ENCODE measurements at regions not wholly inside any gene's neighbourhood (a gene's known extent, or its start where the extent isn't known, plus 50 kb on each side); places are given as distances from the start of the nearest gene placed in this dataset.

DNA sequence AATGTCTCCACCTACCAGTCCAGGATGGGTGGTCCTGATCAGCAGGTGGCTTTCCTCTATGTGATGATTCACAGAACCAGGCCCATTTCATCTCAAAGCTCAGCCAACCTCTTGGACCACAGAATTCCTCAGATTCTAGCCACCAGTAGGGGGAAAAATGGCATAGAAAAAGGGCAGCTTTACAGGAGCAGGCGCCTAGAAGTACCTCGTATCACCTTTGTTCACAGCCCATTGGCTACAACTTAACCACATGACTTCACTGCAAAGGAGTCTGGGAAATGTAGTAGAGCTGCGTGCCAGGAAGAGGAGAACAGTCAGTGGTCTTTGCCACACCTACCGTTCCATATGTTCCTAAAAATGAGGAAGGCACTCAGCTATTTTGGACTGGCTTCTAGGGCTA lies 62.8 kb upstream of the DTNA start:
- no peak for DNase-seq

DNA sequence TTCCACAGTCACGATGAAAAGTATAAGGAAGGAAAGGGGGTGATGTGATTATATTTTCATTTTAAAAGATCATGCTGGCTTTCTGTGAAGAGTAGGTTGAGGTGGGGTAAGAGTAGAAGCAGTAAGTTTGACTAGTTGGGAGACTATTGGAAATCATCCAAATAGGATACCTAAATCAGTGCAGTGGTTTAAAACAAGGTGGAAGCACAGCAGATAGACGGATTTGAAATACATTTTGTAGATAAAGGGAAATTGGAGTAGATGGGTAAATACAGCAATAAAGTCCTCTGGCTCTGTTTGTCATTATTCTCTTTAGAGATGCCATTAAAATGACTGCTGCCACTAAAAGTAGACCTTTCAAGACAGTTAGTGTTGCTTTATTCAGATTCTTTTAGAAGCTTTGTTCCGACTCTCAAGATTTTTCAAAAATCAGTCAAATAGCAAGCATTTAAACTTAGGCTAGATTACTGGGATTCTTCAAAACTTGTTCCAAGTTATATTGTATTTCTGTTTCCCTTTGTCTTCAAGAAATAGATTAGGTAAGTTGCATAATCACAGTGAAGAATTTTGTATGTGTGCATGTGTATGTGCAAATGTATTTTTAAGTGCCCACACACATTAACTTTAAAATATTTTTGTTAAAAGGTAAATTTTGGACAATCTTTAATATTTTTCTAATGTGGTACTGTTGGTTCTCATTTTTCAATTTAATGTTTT lies 61.7 kb upstream of the DTNA start:
- DNase-seq, result no peak

DNA sequence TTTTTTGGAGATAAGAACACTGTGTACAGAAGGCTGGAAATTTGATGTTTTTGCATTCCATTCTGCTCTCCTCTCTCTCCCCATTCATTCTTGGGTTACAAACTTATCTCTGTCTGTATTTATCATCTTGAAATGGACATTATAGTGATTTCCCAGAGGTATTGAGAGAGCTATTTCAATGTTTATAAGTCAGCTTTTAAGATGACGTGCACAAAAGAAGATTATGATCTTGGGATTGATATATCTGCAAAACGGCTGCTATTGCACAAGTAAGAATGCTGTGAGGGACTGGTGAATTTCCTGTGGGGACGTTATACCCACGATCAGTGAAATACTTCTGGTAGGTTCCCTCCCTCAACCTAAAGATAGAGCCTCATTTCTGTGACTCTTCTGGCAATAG lies 61.0 kb upstream of the DTNA start:
- DNase-seq, result no peak

DNA sequence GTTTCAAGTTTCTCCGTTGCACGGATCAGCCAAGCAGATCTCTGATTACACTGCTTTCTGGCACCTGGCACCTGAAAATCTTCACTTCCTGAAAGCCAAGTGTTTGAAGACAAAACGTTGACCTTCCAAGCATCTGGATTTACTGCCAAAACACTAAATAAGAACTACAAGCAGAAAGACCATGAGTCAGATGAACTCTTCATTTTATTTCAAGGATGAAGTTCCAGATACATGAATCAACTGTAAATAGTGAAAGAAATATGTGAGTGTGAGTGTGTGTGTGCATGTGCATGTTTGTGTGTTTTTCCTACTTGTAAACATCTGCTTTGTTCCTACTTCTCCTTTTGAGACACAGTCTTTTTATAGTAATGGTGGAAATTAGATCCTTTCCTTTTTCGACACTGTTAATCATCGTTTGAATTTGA lies 60.0 kb upstream of the DTNA start:
- DNase-seq, result no peak

DNA sequence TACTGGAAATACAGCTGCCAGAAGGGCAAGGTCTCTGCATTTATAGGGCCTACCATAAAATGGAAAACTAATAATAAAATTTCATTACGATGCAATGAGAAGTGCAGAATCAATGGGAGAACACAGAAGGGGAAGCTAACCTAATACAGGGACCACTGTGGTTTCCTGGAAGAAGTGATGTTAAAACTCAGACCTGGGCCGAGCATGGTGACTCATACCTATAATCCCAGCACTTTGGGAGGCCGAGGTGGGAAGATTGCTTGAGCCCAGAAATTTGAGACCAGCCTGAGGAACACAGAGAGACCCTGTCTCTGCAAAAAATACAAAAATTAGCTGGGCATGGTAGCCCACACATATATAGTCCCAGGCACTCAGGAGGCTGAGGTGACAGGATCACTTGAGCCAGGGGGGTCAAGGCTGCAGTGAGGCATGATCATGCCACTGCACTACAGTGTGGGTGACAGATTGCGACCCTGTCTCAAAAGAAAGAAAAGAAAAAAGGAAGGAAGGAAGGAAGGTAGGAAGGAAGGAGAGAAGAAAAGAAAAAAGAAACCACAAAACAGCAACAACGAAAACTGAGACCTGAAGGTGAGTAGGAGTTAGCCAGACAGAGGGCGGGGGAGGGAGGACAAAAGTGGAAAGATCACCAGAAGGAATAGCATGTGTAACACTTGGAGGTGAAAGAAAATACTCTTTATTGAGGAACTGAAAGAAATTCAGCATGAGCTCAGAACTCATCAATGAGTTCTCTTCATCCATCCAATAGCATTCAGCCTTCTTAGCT lies 58.3 kb upstream of the DTNA start:
- DNase-seq, result no peak

DNA sequence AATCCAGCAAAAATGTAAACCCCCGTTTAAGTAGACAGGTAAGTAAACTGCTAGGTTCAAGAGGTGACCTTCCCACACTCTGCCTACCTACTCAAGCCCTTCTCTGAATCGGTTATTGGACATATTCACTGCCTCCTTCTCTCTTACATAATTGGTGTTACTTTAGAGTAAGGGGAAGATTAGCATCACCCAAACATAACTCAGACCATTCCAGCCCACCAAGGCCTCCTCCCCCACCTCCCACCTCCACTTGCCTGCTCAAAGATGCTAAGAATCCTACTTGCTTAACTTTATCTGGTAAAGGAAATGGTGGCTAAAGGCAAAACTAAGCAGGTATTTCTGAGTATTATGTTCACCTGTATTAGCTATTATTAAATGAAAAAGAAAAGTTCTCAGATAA lies 55.0 kb upstream of the DTNA start:
- DNase-seq, result no peak

DNA sequence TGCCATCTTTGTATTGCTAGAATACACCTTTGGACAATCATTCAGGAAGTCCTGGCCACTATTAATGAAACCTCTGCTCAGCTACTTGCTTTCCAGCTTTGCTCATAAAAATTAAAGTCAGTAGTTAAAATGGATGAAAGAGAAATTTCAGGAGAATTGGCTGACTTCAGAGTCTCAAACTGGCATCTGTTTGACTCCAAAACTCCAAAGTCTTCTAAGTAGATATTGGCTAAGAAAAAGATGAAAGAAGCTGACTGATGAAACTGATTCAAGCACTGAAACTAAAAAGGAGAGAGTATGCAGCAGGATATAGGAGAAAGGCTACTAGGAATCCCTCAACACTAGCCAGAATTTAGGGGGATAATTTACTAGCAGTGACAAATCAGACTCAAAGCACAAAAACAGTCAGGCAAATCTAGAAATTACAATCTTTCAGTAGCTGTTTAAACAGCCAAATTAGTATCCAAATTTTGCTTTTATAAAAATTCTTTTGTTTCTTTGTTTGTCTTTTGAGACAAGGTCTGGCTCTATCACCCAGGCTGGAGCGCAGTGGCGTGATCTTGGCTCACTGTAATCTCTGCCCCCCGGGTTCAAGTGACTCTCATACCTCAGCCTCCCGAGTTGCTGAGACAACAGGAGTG lies 52.1 kb upstream of the DTNA start:
- no peak for DNase-seq

DNA sequence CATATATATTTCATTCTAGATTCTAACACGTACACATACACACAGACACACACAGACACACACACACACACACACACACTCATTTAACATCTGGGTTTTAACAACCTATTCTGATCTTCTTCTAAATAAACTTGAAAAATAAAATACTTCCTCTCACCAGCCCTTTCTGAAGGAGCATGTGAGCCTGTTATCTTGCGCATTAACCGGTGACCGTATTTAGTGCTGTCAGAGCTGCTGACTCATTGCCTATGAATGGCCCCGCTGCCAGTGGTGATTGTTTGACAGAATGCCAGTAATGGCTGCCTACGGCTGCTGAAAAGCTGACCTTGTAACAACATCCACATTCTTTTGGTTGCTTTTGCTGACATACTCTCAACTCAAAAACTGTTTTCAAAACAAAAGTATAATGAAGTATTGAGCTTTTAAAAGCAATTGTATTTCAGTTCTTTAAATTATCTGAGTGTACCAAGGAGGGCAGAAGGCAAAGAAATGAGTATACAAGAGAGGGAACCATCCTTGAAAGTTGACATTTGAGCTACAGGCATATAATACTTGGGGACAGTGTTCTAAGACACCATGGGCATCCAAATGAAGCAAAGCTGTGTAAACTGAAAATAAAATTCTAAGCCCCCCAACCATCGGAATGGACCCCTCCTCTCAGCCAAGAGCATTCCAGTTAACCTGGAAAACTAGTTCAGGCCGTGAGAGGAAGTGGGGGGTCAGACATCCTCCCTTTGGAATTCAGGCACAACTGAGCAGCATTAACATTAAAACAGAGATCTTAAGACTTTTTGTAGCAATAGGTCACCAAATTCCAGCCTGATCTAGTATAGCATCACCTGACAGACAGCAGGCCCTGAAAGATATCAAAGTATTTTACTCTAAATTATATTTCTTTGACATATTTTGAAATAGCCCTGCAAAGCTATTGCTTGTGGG lies 50.2 kb upstream of the DTNA start:
- DNase-seq, result no peak
